ENCODE measurements at regions not wholly inside any gene's neighbourhood (a gene's known extent, or its start where the extent isn't known, plus 50 kb on each side); places are given as distances from the start of the nearest gene placed in this dataset.

DNA sequence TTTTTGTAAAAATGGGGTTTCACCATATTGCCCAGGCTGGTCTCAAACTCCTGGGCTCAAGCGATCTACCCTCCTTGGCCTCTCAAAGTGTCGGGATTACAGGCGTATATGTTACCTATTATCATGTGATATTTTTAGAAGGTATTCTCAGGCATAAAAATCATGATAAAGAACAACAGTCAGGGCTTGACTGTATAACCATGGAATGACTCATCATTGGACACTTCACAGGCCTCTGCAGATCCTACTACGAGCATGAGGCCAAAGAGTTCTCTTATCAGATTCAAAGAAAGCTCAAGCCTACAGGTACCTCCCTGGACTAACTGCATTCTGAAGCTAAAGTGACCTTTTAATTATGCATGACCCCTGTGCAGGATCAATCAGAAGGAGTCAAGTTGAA is 91.7 kb upstream of the PRICKLE2 start:
- TF ChIP-seq, protein P1, sequence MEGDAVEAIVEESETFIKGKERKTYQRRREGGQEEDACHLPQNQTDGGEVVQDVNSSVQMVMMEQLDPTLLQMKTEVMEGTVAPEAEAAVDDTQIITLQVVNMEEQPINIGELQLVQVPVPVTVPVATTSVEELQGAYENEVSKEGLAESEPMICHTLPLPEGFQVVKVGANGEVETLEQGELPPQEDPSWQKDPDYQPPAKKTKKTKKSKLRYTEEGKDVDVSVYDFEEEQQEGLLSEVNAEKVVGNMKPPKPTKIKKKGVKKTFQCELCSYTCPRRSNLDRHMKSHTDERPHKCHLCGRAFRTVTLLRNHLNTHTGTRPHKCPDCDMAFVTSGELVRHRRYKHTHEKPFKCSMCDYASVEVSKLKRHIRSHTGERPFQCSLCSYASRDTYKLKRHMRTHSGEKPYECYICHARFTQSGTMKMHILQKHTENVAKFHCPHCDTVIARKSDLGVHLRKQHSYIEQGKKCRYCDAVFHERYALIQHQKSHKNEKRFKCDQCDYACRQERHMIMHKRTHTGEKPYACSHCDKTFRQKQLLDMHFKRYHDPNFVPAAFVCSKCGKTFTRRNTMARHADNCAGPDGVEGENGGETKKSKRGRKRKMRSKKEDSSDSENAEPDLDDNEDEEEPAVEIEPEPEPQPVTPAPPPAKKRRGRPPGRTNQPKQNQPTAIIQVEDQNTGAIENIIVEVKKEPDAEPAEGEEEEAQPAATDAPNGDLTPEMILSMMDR (IDR thresholded peaks at IDR 0.05; ENCODE audit: borderline replicate concordance, control extremely low read depth, extremely low read depth, insufficient read depth, missing control alignments): no peak
- in situ Hi-C loops (cut with MboI; ENCODE audit: low sequenced_read_pairs, unreplicated experiment): no loop called here
- DNase-seq (ENCODE audit: low spot score): no peak

DNA sequence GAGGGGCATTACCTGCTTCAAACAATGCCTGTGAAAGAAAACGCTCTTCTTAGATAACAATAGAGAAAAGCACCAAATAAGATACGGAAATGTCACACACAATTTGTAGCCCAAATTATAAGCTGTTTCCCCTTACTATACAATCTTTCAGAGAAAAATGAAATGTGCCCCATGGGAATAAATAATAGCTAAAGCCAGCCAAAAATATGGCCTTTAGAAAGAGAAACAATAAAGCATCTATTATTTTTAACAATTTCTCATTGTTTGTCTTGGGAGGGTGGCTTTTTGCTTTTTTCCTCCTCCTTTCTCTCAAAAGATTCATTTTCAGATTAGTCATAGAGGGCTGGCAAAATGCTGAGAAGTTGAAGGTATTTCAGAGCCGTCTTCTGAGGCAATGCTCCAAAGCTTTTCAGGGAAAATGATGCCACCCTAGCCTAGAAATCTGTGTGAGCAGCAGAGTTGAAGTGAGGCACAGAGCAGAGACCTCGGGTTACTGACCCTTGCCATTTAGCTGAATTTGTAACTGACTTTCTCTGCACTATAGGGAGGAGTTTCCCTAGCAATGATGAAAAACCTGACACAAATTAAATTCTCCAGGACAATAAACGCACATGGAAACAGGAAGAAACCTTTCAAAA is 86.3 kb upstream of the PRICKLE2 start:
- no peak for DNase-seq (ENCODE audit: low spot score)
- in situ Hi-C loops (cut with MboI; ENCODE audit: low sequenced_read_pairs, unreplicated experiment): no loop called here

DNA sequence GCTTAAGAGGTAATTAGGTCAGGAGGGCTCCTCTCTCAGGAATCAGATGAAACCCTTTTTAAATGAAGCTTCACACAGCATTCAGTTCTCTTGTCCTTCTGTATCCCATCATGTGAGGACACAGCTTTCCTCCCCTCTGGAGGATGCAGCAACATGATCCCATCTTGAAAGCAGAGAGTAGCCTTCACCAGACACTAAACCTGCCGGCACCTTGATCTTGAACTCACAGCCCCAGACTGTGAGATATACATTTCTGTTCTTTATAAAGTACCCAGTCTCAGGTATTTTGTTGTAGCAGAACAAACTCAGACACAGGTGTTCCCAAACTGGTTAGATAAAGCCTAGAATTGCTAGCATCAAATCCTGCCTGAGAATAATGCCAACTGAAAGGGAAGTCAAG is 83.7 kb upstream of the PRICKLE2 start:
- DNase-seq (ENCODE audit: low spot score): no peak
- in situ Hi-C loops (cut with MboI; ENCODE audit: low sequenced_read_pairs, unreplicated experiment): no loop called here
- TF ChIP-seq, protein P1 (IDR thresholded peaks at IDR 0.05; ENCODE audit: borderline replicate concordance, control extremely low read depth, extremely low read depth, insufficient read depth, missing control alignments): no peak

More for the DNA sequence above, 86.3 kb upstream of the PRICKLE2 start:
- TF ChIP-seq, protein P1 (IDR thresholded peaks at IDR 0.05; ENCODE audit: borderline replicate concordance, control extremely low read depth, extremely low read depth, insufficient read depth, missing control alignments): no peak

DNA sequence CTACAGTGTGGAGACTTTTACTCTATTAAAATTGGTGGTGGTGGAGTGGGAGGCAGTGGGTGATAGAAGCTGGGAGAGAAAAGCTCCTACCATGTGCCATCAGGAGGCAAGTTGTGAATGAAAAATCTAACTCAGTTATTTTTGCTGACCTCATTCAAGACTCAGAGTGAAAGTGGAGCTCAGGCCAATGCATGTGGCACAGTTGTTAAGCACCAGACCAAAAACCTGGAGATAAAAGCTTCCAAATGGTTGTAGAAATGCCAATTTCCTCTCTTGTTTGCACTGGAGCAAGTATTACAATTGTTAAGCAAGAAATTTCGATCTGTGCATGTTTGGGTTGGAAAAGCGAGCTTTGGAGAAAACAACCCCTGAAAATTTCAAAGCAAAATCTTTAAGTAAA is 81.5 kb upstream of the PRICKLE2 start:
- TF ChIP-seq, protein P1 (IDR thresholded peaks at IDR 0.05; ENCODE audit: borderline replicate concordance, control extremely low read depth, extremely low read depth, insufficient read depth, missing control alignments): no peak
- DNase-seq (ENCODE audit: low spot score): no peak
- in situ Hi-C loops (cut with MboI; ENCODE audit: low sequenced_read_pairs, unreplicated experiment): no loop called here

DNA sequence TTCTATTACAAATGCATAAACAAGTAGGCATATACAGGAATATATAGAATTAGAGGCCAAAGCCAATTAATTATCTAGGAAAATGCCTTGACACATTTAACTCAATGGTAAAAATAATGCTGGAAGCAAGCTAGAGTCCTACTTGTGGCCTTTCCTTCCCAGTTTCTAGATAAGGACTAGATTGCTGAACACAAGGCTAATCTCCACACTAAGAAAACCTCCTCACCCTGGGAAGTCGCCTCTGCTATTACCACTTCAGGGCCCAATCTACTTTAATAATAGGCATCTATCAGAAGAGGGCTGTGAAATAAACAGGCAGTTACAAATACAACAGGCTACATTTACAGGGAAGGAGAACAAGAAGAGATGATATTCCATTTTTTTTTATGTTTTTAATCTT is 80.5 kb upstream of the PRICKLE2 start:
- in situ Hi-C loops (cut with MboI; ENCODE audit: low sequenced_read_pairs, unreplicated experiment): no loop called here
- DNase-seq (ENCODE audit: low spot score): no peak
- TF ChIP-seq, protein P1 (IDR thresholded peaks at IDR 0.05; ENCODE audit: borderline replicate concordance, control extremely low read depth, extremely low read depth, insufficient read depth, missing control alignments): no peak

DNA sequence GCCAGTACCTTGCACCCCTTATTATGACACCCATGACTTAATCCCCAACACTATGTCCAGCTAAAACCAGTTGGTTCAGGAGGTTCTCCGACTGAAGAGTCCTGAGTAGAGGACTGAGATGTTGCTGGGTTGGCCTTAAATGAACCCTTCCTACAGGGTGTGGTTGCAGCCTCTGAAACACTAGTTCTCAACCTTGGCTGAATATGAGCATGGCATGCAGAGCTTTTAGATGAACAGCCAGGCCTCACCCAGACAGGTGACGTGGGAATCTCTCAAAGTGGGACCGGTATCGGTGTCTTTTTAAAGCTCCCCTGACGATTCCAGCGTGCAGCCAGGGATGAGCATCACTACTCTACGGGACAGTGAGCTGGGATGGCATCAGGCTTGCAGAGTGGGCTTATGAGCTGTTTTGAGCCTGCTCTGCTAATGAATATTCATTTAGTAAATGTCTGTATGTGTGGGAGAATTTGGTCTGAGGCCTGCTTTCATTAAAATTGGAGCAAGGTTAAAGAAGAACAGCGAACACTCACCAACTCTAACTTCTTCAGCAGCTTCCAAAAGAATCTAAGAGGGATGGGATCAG is 79.7 kb upstream of the PRICKLE2 start:
- in situ Hi-C loops (cut with MboI; ENCODE audit: low sequenced_read_pairs, unreplicated experiment): no loop called here
- TF ChIP-seq, protein P1 (IDR thresholded peaks at IDR 0.05; ENCODE audit: borderline replicate concordance, control extremely low read depth, extremely low read depth, insufficient read depth, missing control alignments): no peak
- DNase-seq (ENCODE audit: low spot score): no peak

Data from GM13976 (cell line).